ENCODE measurements at regions not wholly inside any gene's neighbourhood (a gene's known extent, or its start where the extent isn't known, plus 50 kb on each side); places are given as distances from the start of the nearest gene placed in this dataset.

DNA sequence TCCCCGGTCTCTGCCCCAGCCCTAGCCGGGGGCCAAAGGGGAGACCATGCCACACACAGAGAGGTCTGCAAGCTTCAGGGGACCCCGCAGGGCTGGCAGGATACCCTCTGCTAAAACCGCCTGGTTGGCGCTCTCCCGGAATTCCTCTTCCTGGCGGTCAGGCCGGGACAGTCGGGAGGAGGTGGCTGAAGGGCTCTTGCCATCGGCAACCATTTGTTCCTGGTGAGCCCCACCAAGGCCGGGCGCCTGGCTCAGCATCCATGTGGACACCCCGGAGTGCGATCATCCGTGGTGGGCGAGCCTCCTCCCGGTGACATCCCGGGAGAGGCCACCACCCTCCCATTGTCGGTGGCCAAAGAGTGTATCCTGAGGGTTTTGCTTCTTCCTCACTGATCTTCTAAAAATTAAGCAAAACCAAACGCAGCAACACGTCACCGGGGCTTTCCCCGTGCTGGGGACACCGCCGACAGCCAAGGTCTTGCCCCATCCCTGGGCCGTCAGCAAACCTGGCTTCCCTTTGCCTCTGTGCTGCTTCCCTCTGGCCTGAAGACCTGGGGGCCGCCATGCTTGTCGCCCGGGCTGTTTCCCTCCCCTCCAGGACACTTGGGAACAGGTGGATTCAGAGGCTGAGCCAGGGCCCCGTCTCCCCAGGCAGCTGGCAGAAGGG is 59.1 kb upstream of the TTC34 start:
- TF ChIP-seq, protein P1, sequence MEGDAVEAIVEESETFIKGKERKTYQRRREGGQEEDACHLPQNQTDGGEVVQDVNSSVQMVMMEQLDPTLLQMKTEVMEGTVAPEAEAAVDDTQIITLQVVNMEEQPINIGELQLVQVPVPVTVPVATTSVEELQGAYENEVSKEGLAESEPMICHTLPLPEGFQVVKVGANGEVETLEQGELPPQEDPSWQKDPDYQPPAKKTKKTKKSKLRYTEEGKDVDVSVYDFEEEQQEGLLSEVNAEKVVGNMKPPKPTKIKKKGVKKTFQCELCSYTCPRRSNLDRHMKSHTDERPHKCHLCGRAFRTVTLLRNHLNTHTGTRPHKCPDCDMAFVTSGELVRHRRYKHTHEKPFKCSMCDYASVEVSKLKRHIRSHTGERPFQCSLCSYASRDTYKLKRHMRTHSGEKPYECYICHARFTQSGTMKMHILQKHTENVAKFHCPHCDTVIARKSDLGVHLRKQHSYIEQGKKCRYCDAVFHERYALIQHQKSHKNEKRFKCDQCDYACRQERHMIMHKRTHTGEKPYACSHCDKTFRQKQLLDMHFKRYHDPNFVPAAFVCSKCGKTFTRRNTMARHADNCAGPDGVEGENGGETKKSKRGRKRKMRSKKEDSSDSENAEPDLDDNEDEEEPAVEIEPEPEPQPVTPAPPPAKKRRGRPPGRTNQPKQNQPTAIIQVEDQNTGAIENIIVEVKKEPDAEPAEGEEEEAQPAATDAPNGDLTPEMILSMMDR (IDR thresholded peaks at IDR 0.05; ENCODE audit: insufficient read depth, low read depth, low read length), result no peak
- TF ChIP-seq EZH2 (IDR thresholded peaks at IDR 0.05; ENCODE audit: insufficient read depth, low read length), result no peak
